GM12878 (cell line): ENCODE measurements at regions not wholly inside any gene's neighbourhood (a gene's known extent, or its start where the extent isn't known, plus 50 kb on each side); places are given as distances from the start of the nearest gene placed in this dataset.

Source experiments
- ATAC-seq: fragments of 200-7000 bp; cut with Tn5 transposase; 3 replicates; pipeline ENCODE4 v1.9.1; 2020; ENCODE audit warnings: mild to moderate bottlenecking, moderate library complexity
- BruUV-seq: library from RNA; stranded (reverse); fragments of 400-500 nt; replicated peaks from 2 replicates; lab custom pipeline; 2021; lab: Mats Ljungman, UMichigan
- CTCF ChIA-PET: fragments of 300-600 bp; sonication (Branson Sonifier 250); formaldehyde crosslinking; extraction: SDS; loops from one replicate; lab custom pipeline; 2021; ENCODE audit warnings: inconsistent platforms; lab: Yijun Ruan, JAX
- POLR2A ChIA-PET: fragments of 350-600 bp; formaldehyde crosslinking; extraction: SDS; loops from one replicate; lab custom pipeline; 2021; ENCODE audit warnings: inconsistent platforms; lab: Charles Lee
- RAD21 ChIA-PET: fragments of 300-600 bp; sonication (Branson Sonifier 250); formaldehyde crosslinking; loops from one replicate; lab custom pipeline; 2023; ENCODE audit warnings: antibody characterized with exemption; ENCODE audit not compliant: unreplicated experiment; lab: Charles Lee
- SMC1A ChIA-PET: fragments of 300-600 bp; sonication (Branson Sonifier 250); formaldehyde crosslinking; loops from one replicate; lab custom pipeline; 2023; ENCODE audit not compliant: unreplicated experiment, uncharacterized antibody; lab: Charles Lee
- DNase-seq: peaks from one replicate; pipeline ENCODE4 v3.0.0-alpha.2; 2011; ENCODE audit warnings: low read depth, low spot score
- FAIRE-seq: peaks from 3 replicates; lab custom pipeline; 2011; peaks lifted over from hg19 to GRCh38; lab: Jason Lieb, UNC
- H2AFZ ChIP-seq: 2 replicates; pipeline ENCODE4 v1.6.0; 2011; ENCODE audit warnings: low read depth, low read length, control low read depth; ENCODE audit not compliant: control insufficient read depth
- H3K27ac ChIP-seq: 2 replicates; pipeline ENCODE4 v1.5.1; 2011; ENCODE audit warnings: control low read depth; ENCODE audit not compliant: control insufficient read depth, insufficient read depth
- H3K27me3 ChIP-seq, 2 experiments: replicated peaks in 1 of 2; 2 replicates each; pipeline versions ENCODE4 v1.6.0 to v1.6.1; 2011; ENCODE audit warnings: low read length in 1 of 2; ENCODE audit not compliant: control insufficient read depth in 2 of 2, insufficient read depth in 2 of 2
- H3K36me3 ChIP-seq, 2 experiments: 2 replicates each; pipeline ENCODE4 v1.5.1; 2011; ENCODE audit warnings: low read length in 1 of 2; ENCODE audit not compliant: control insufficient read depth in 2 of 2, insufficient read depth in 2 of 2
- H3K4me1 ChIP-seq: 2 replicates; pipeline ENCODE4 v1.6.1; 2011; ENCODE audit warnings: mild to moderate bottlenecking, low read length, moderate library complexity, mixed read lengths; ENCODE audit not compliant: control insufficient read depth, insufficient read depth
- H3K4me2 ChIP-seq: 2 replicates; pipeline ENCODE4 v1.6.0; 2011; ENCODE audit warnings: control low read depth; ENCODE audit not compliant: control insufficient read depth, insufficient read depth
- H3K4me3 ChIP-seq: fragments of 200-600 bp; sonication (generic); 2 replicates; pipeline ENCODE4 v1.5.1; 2016
- H3K79me2 ChIP-seq: 2 replicates; pipeline ENCODE4 v1.6.0; 2011; ENCODE audit warnings: low read length; ENCODE audit not compliant: control insufficient read depth, insufficient read depth
- H3K9ac ChIP-seq: 2 replicates; pipeline ENCODE4 v1.8.0; 2011; ENCODE audit warnings: low read length, control low read depth, mixed read lengths; ENCODE audit not compliant: control insufficient read depth, insufficient read depth
- H3K9me3 ChIP-seq: replicated peaks from 3 replicates; pipeline ENCODE4 v1.5.1; 2011; ENCODE audit warnings: mild to moderate bottlenecking, low read length; ENCODE audit not compliant: control insufficient read depth, insufficient read depth
- H4K20me1 ChIP-seq: 2 replicates; pipeline ENCODE4 v1.6.0; 2011; ENCODE audit not compliant: control insufficient read depth, insufficient read depth
- BMI1 ChIP-seq: fragments of 450-650 bp; IDR thresholded peaks from 2 replicates; pipeline ENCODE4 v1.6.1; 2016; ENCODE audit warnings: mild to moderate bottlenecking, moderate library complexity, borderline replicate concordance
- CREB1 ChIP-seq: IDR thresholded peaks from 2 replicates; pipeline ENCODE4 v1.6.1; 2012; ENCODE audit warnings: low read depth, mild to moderate bottlenecking, inconsistent platforms
- EGR1 ChIP-seq, 2 experiments: IDR thresholded peaks; 1 replicate in 1 of 2; 2 replicates in 1 of 2; pipeline ENCODE4 v1.6.1; 2011 to 2012; ENCODE audit warnings: low read depth in 2 of 2, low read length in 2 of 2, borderline replicate concordance in 1 of 2, mild to moderate bottlenecking in 1 of 2, moderate library complexity in 1 of 2
- HCFC1 ChIP-seq: fragments of 150-350 bp; IDR thresholded peaks from 2 replicates; pipeline ENCODE4 v1.6.1; 2014; ENCODE audit warnings: low read length
- IKZF1 ChIP-seq: fragments of 450-650 bp; conservative IDR thresholded peaks from 2 replicates; pipeline ENCODE4 v1.6.1; 2017; ENCODE audit warnings: antibody characterized with exemption, mild to moderate bottlenecking
- JUND ChIP-seq: IDR thresholded peaks from 2 replicates; pipeline ENCODE4 v1.6.1; 2012; ENCODE audit warnings: low read depth, mild to moderate bottlenecking, low read length, improper control_type of control experiment, moderate library complexity
- MEF2B ChIP-seq: fragments of 450-650 bp; IDR thresholded peaks from 2 replicates; pipeline ENCODE4 v1.6.1; 2018; ENCODE audit warnings: mild to moderate bottlenecking, moderate library complexity; ENCODE audit not compliant: partially characterized antibody, poor library complexity, severe bottlenecking
- MTA2 ChIP-seq: fragments of 450-650 bp; IDR thresholded peaks from 2 replicates; pipeline ENCODE4 v1.6.1; 2016; ENCODE audit warnings: low read depth, mild to moderate bottlenecking, moderate library complexity
- MYC ChIP-seq: IDR thresholded peaks from 2 replicates; pipeline ENCODE4 v1.6.1; 2011; ENCODE audit warnings: mild to moderate bottlenecking, low read length, moderate library complexity, inconsistent platforms; ENCODE audit not compliant: insufficient read depth, insufficient replicate concordance, insufficient read length, severe bottlenecking
- NFYA ChIP-seq: IDR thresholded peaks from 2 replicates; pipeline ENCODE4 v1.6.1; 2011; ENCODE audit warnings: low read depth, mild to moderate bottlenecking, low read length, improper control_type of control experiment, borderline replicate concordance
- PAX5 ChIP-seq: IDR thresholded peaks from 2 replicates; pipeline ENCODE4 v1.6.1; 2011; ENCODE audit warnings: low read depth, low read length, borderline replicate concordance
- POLR2AphosphoS5 ChIP-seq: IDR thresholded peaks from 2 replicates; pipeline ENCODE4 v1.6.1; 2011; ENCODE audit warnings: mild to moderate bottlenecking, low read length, inconsistent platforms
- SMAD1 ChIP-seq: fragments of 450-650 bp; IDR thresholded peaks from 2 replicates; pipeline ENCODE4 v1.6.1; 2018; ENCODE audit warnings: mild to moderate bottlenecking, low read depth; ENCODE audit not compliant: partially characterized antibody
- YY1 ChIP-seq: IDR thresholded peaks from 2 replicates; pipeline ENCODE4 v1.6.1; 2011; ENCODE audit warnings: low read depth, mild to moderate bottlenecking, low read length
- ZNF274 ChIP-seq: IDR thresholded peaks from one replicate; pipeline ENCODE4 v1.8.0; 2011; ENCODE audit not compliant: insufficient read length, insufficient read depth
- WGBS: methylation state at CpG from one replicate; pipeline ENCODE4 v1.1.6; 2016; ENCODE audit warnings: low lambda C conversion rate; ENCODE audit not compliant: insufficient replicate concordance, insufficient coverage; ENCODE audit errors: missing lambda C conversion rate; 5-methylcytosine and 5-hydroxymethylcytosine counted together
- in situ Hi-C: fragments of 300-500 bp; cut with MboI; formaldehyde crosslinking; loops from 9 replicates; pipeline ENCODE4 v1.14.3; 2018; ENCODE audit warnings: mixed read lengths
- intact Hi-C: fragments of 100-400 bp; cut with micrococcal nuclease; formaldehyde crosslinking; loops from one replicate; pipeline ENCODE4 v1.14.2; 2022; ENCODE audit not compliant: unreplicated experiment
- TF ChIP-seq, protein P1 (sequence below): fragments of 450-650 bp; IDR thresholded peaks from 2 replicates; pipeline ENCODE4 v1.6.1; 2017; ENCODE audit warnings: mild to moderate bottlenecking, low read depth, inconsistent platforms; ENCODE audit not compliant: poor library complexity, severe bottlenecking
- TF ChIP-seq, protein P2 (sequence below): fragments of 450-650 bp; IDR thresholded peaks from 2 replicates; pipeline ENCODE4 v1.6.1; 2018; ENCODE audit warnings: mild to moderate bottlenecking, low read depth, moderate library complexity; ENCODE audit not compliant: partially characterized antibody
- TF ChIP-seq, protein P3 (sequence below): IDR thresholded peaks from 2 replicates; pipeline ENCODE4 v1.6.1; 2011; ENCODE audit warnings: low read depth, mild to moderate bottlenecking, low read length, moderate library complexity, borderline replicate concordance; ENCODE audit errors: extremely low read depth
- TF ChIP-seq, protein P4 (sequence below): IDR thresholded peaks from 2 replicates; pipeline ENCODE4 v1.6.1; 2011; ENCODE audit warnings: mild to moderate bottlenecking, low read depth, low read length, moderate library complexity; ENCODE audit not compliant: insufficient replicate concordance

DNA sequence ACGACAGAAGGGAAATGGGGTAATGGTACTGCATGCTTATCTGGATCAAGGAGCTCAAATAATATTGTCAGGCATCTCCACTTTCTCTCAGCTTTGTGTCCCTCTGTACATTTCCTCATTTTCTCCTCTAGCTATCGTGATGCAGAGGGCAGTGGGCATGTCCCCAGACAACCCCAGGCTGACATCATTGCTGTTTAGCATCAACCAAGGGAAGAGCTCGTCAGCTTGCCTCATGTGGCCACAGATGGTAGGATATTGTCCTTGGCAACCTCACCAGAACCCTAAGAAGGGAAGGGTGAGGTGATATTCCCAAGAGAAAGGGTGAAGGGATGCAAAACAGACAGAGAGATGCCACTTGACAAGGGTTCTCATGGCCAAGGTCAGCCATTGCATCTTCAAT lies 58.3 kb downstream of the MAFB start:
- ChIA-PET POLR2A (interaction anchor here (0.5 kb wide), 1 partner anchor 468 kb away, joined by 3 read pairs; no protein-coding TSS in a partner anchor), RAD21 (no interaction called here), CTCF (no interaction called here), SMC1A (no interaction called here)
- intact Hi-C loops (no loop called here), in situ Hi-C loops (no loop called here)
- DNase-seq: no peak
- H2AFZ ChIP-seq: no peak overlapping the region
- no peaks in the 10 kb centered on the region for H4K20me1 ChIP-seq
- no peaks in the 10 kb centered on the region for H3K9me3 ChIP-seq
- H3K27ac ChIP-seq: no peak overlapping the region
- FAIRE-seq: no peak
- H3K36me3 ChIP-seq: no peaks in the 10 kb centered on the region
- no peaks in the 10 kb centered on the region for H3K4me1 ChIP-seq
- H3K4me2 ChIP-seq: no peak overlapping the region
- BruUV-seq: no TSS peak
- no peak overlapping the region for H3K4me3 ChIP-seq
- H3K27me3 ChIP-seq: peaks cover 2 to 5% of the 10 kb centered on the region in 2 experiments; a peak in 2 of 4 replicates
- no peak overlapping the region for H3K9ac ChIP-seq
- H3K79me2 ChIP-seq: no peaks in the 10 kb centered on the region
- WGBS: 0% methylated on average over 3 of the region's 3 CpGs
- TF ChIP-seq, protein P1, sequence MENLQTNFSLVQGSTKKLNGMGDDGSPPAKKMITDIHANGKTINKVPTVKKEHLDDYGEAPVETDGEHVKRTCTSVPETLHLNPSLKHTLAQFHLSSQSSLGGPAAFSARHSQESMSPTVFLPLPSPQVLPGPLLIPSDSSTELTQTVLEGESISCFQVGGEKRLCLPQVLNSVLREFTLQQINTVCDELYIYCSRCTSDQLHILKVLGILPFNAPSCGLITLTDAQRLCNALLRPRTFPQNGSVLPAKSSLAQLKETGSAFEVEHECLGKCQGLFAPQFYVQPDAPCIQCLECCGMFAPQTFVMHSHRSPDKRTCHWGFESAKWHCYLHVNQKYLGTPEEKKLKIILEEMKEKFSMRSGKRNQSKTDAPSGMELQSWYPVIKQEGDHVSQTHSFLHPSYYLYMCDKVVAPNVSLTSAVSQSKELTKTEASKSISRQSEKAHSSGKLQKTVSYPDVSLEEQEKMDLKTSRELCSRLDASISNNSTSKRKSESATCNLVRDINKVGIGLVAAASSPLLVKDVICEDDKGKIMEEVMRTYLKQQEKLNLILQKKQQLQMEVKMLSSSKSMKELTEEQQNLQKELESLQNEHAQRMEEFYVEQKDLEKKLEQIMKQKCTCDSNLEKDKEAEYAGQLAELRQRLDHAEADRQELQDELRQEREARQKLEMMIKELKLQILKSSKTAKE: no peak
- TF ChIP-seq IKZF1: no peak
- TF ChIP-seq, protein P2, sequence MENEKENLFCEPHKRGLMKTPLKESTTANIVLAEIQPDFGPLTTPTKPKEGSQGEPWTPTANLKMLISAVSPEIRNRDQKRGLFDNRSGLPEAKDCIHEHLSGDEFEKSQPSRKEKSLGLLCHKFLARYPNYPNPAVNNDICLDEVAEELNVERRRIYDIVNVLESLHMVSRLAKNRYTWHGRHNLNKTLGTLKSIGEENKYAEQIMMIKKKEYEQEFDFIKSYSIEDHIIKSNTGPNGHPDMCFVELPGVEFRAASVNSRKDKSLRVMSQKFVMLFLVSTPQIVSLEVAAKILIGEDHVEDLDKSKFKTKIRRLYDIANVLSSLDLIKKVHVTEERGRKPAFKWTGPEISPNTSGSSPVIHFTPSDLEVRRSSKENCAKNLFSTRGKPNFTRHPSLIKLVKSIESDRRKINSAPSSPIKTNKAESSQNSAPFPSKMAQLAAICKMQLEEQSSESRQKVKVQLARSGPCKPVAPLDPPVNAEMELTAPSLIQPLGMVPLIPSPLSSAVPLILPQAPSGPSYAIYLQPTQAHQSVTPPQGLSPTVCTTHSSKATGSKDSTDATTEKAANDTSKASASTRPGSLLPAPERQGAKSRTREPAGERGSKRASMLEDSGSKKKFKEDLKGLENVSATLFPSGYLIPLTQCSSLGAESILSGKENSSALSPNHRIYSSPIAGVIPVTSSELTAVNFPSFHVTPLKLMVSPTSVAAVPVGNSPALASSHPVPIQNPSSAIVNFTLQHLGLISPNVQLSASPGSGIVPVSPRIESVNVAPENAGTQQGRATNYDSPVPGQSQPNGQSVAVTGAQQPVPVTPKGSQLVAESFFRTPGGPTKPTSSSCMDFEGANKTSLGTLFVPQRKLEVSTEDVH: no peak
- TF ChIP-seq, protein P3, sequence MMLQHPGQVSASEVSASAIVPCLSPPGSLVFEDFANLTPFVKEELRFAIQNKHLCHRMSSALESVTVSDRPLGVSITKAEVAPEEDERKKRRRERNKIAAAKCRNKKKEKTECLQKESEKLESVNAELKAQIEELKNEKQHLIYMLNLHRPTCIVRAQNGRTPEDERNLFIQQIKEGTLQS: no peak
- TF ChIP-seq YY1: no peak
- TF ChIP-seq HCFC1: no peak
- TF ChIP-seq POLR2AphosphoS5: no peak
- TF ChIP-seq MEF2B: no peak
- TF ChIP-seq EGR1 (IDR thresholded peaks at IDR 0.05; ENCODE audit: borderline replicate concordance in 1 of 2, low read depth in 2 of 2, low read length in 2 of 2): no peak
- TF ChIP-seq, protein P4, sequence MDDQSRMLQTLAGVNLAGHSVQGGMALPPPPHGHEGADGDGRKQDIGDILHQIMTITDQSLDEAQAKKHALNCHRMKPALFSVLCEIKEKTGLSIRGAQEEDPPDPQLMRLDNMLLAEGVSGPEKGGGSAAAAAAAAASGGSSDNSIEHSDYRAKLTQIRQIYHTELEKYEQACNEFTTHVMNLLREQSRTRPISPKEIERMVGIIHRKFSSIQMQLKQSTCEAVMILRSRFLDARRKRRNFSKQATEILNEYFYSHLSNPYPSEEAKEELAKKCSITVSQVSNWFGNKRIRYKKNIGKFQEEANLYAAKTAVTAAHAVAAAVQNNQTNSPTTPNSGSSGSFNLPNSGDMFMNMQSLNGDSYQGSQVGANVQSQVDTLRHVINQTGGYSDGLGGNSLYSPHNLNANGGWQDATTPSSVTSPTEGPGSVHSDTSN: no peak
- no peak for TF ChIP-seq NFYA
- no peak for TF ChIP-seq MTA2
- TF ChIP-seq PAX5: no peak
- no peak for TF ChIP-seq MYC
- no peak for TF ChIP-seq JUND
- no peak for TF ChIP-seq CREB1
- no peak for TF ChIP-seq SMAD1
- no peak for TF ChIP-seq ZNF274
- no peak for TF ChIP-seq BMI1
- no peak for ATAC-seq
